Prostate gland (tissue), 2 donors: ENCODE measurements at regions not wholly inside any gene's neighbourhood (a gene's known extent, or its start where the extent isn't known, plus 50 kb on each side); places are given as distances from the start of the nearest gene placed in this dataset.
"Not testable (repeated sequence)": the region's sequence is repeated elsewhere in the genome, so short reads cannot be mapped to it uniquely, and the experiment has no call there.

Experiments
- DNase-seq: peaks from one replicate; pipeline ENCODE4 v3.0.0-alpha.2; 2019; ENCODE audit warnings: low spot score
- H3K27ac ChIP-seq, 2 donors: fragments of 200-600 bp; sonication (generic); 2 replicates each; pipeline ENCODE4 v1.5.1; 2017 to 2019
- H3K27me3 ChIP-seq: fragments of 200-600 bp; sonication (generic); replicated peaks from 2 replicates; pipeline ENCODE4 v1.5.1; 2019; ENCODE audit not compliant: insufficient read depth
- H3K36me3 ChIP-seq, 2 donors: fragments of 200-600 bp; sonication (generic); 1 replicate in 1 of 2; 2 replicates in 1 of 2; pipeline versions ENCODE4 v1.5.1 to v1.8.1; 2017 to 2019
- H3K4me1 ChIP-seq: fragments of 200-600 bp; sonication (generic); replicated peaks from 2 replicates; pipeline ENCODE4 v1.5.1; 2019
- H3K4me3 ChIP-seq, 2 donors: fragments of 200-600 bp; sonication (generic); 2 replicates each; pipeline ENCODE4 v1.5.1; 2017 to 2019
- H3K9me3 ChIP-seq: fragments of 200-600 bp; sonication (generic); 2 replicates; pipeline ENCODE4 v1.5.1; 2017
- CTCF ChIP-seq, 4 experiments: fragments of 200-600 bp in 2 of 4; fragments of 450-650 bp in 2 of 4; sonication (generic) in 2 of 4; IDR thresholded peaks; 1 replicate in 3 of 4; 2 replicates in 1 of 4; pipeline ENCODE4 v1.5.1; 2016 to 2019; ENCODE audit warnings: antibody characterized with exemption in 4 of 4, mild to moderate bottlenecking in 2 of 4, moderate library complexity in 2 of 4
- POLR2A ChIP-seq: fragments of 450-650 bp; IDR thresholded peaks from one replicate; pipeline ENCODE4 v1.6.1; 2016; ENCODE audit warnings: antibody characterized with exemption, mild to moderate bottlenecking
- POLR2AphosphoS5 ChIP-seq: sonication (generic); formaldehyde crosslinking; IDR thresholded peaks from one replicate; pipeline ENCODE4 v1.6.1; 2017; ENCODE audit warnings: antibody characterized with exemption
- WGBS: methylation state at CpG from one replicate; pipeline ENCODE4 v1.1.5; 2018; 5-methylcytosine and 5-hydroxymethylcytosine counted together
- intact Hi-C: fragments of 100-400 bp; cut with DNase I; formaldehyde crosslinking; loops from one replicate; pipeline ENCODE4 v1.14.2; 2022

- H3K36me3 ChIP-seq, DNase-seq, H3K27me3 ChIP-seq, H3K4me1 ChIP-seq, H3K27ac ChIP-seq, H3K4me3 ChIP-seq, H3K9me3 ChIP-seq, intact Hi-C loops: not testable (repeated sequence)
- WGBS = 49% methylated on average over 5 of the region's 8 CpGs
Measured at GRCh38 chr10:78096486-78096885, 62.8 kb downstream of the RPS24 start.

- DNase-seq, H3K4me1 ChIP-seq, H3K27me3 ChIP-seq, H3K27ac ChIP-seq, H3K36me3 ChIP-seq, H3K4me3 ChIP-seq, intact Hi-C loops, H3K9me3 ChIP-seq: not testable (repeated sequence)
- 98% methylated on average over 2 of the region's 2 CpGs for WGBS
Measured at GRCh38 chr10:78102593-78102992, 68.9 kb downstream of the RPS24 start.

DNA sequence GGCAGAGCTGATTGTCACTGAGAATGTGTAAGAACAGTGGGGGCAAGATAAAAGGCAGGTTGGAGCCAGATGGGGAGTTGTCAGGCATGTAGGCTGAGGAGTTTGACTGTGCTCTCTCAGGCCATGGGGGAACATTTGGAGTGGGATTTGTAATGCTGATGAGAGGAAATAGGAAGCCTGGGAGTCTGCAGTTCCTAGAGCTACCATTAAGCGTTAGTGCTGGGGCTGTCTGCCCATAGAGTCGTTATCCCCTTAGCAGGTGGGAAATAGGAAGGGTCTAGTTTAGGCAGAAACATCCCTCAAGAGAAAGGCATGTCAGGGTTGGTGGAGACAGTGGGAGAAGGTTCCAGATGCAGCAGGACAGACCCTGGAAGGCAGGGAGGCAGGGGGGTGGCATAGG, 75.5 kb downstream of the RPS24 start:
- Histone ChIP-seq H3K36me3 (no peaks in the 10 kb centered on the region), H3K9me3 (no peaks in the 10 kb centered on the region), H3K27me3 (no peaks in the 10 kb centered on the region), H3K4me1 (no peaks in the 10 kb centered on the region), H3K27ac (no peak overlapping the region), H3K4me3 (no peak overlapping the region)
- no peak for DNase-seq
- intact Hi-C loops = no loop called here
- no peak for TF ChIP-seq CTCF (IDR thresholded peaks at IDR 0.05)
- no peak for TF ChIP-seq POLR2AphosphoS5
- TF ChIP-seq POLR2A = no peak
- WGBS = 30% methylated on average over 2 of the region's 2 CpGs

DNA sequence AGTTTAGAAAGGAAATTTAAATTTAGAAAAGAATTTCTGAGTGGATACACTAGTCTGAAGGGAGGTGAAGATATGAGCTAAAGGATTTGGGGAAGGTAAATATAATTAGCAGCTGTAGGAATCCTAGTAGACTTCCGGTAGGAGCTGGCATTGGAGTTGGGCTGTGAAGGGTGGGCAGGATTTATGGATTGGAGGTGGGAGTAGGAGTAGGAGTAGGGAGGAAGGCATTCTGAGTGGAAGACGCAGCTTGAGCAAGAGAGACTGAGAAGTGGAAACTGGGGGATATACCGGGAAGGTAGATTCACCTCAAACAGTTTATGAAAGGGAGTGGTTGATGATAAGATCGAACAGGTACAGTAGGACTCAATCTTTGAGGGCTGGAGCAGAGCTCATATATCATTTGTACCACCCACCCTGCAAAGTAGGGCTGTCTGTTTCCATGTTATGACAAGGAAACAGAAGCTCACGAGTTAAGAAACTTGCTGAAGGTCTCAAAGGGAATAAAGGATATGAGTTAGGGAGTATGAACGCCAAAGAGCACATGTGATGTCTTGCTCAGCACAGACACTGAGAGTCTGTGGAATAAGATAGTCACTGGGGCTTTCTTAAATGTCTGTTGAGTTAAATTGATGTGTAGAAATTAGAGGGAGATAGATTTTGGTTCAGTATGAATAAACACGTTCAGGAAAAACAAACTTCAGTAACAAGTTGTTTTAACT, 81.6 kb downstream of the RPS24 start:
- Histone ChIP-seq H3K9me3 (no peaks in the 10 kb centered on the region), H3K4me1 (no peaks in the 10 kb centered on the region), H3K27me3 (no peaks in the 10 kb centered on the region), H3K4me3 (no peak overlapping the region), H3K36me3 (no peaks in the 10 kb centered on the region), H3K27ac (no peak overlapping the region)
- intact Hi-C loops = no loop called here
- no peak for DNase-seq
- 43% methylated on average over 7 of the region's 7 CpGs for WGBS
- TF ChIP-seq CTCF (IDR thresholded peaks at IDR 0.05) (no peak), POLR2A (no peak), POLR2AphosphoS5 (no peak)

- Histone ChIP-seq H3K4me1 (no peaks in the 10 kb centered on the region), H3K4me3 (no peak overlapping the region), H3K9me3 (no peaks in the 10 kb centered on the region), H3K36me3 (no peaks in the 10 kb centered on the region), H3K27me3 (no peaks in the 10 kb centered on the region), H3K27ac (no peak overlapping the region)
- no peak for DNase-seq
- no peak for TF ChIP-seq POLR2AphosphoS5
- TF ChIP-seq CTCF (IDR thresholded peaks at IDR 0.05) = no peak
- no peak for TF ChIP-seq POLR2A
- intact Hi-C loops = no loop called here
- WGBS = 70% methylated on average over 4 of the region's 4 CpGs
Measured at GRCh38 chr10:78116361-78116760, 82.7 kb downstream of the RPS24 start.

DNA sequence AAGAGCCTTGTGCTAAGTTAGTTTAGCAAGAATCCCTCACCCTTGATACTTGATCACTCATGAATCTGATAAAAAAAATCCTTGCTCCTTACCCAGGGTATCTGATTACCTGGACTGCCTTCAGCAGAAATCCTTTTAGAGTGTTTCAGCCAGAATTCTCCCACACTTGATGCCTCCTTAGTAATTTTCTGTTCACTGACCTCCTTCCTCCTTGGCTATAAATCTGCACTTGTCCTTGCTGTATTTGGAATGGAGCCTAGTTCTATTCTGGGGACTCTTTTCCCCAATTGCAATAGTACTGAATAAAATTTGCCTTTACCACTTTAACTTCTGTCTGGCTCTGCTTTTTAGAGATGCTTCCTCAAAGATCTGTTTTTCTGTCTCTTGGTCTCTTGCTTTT, 84.9 kb downstream of the RPS24 start:
- no peak for DNase-seq
- no peak overlapping the region for H3K4me3 ChIP-seq
- no peak for TF ChIP-seq CTCF (IDR thresholded peaks at IDR 0.05)
- no peak for TF ChIP-seq POLR2AphosphoS5
- no peak for TF ChIP-seq POLR2A
- intact Hi-C loops = no loop called here
- no peaks in the 10 kb centered on the region for H3K9me3 ChIP-seq
- no peaks in the 10 kb centered on the region for H3K36me3 ChIP-seq
- no peaks in the 10 kb centered on the region for H3K4me1 ChIP-seq
- H3K27me3 ChIP-seq = no peaks in the 10 kb centered on the region
- H3K27ac ChIP-seq = no peak overlapping the region
